Activated CD8-positive, alpha-beta memory T cell treated with anti-CD3 and anti-CD28 coated beads, Interleukin-2, amount 50 U/mL, for 24 hours (primary cell): ENCODE measurements at regions not wholly inside any gene's neighbourhood (a gene's known extent, or its start where the extent isn't known, plus 50 kb on each side); places are given as distances from the start of the nearest gene placed in this dataset.

Source experiments
- DNase-seq: peaks from one replicate; pipeline ENCODE4 v3.0.0-alpha.2; 2020; ENCODE audit errors: extremely low read depth

DNA sequence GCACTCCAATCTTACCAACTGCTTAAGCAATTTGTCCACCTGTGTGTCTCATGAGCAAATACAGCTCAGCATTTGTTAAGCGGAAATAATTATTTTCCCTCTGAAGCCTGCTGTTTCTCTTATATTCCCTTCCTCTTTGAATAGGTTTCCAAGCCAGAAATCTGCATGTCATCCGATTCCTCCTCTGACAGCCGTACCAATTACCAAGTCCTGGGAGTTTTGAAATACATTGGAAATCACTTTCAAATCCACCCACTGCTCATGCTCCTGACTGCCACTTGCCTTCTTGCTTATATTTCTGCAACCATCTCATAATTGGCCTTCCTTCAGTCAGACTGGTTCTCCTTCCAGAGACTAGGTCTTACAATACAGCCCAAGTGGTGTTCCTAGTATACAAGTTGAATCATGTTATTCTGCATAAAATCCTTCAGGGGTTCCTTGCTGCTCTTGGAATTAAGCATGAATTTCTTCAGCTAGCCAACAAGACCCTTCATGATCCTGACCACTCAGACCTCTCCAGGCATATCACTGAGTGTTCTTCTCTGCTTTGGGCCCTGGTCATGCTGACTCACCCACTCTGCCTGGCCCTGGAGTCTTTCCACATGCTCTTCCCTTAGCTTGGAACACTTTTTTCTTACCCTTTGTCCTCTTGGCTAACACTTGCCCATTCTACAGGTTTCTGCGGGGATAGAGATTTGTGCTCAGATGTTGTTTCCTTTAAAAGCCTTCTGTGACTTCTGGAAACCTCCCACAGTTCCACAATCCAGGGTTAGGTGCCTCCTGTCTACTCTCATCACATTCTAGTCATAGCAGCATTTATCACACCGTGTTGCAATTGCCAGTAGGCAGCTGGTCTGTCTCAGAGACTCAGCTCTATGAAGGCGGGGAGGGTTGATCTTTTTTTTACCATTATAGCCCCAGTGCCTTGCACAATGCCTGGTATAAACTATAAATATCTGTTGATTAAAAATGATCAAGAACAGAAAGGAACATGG, 157.6 kb downstream of the ARL6IP6 start:
- no peak for DNase-seq

- no peak for DNase-seq
Observed at GRCh38 chr2:152874955-152875354, 156.5 kb downstream of the ARL6IP6 start.

GRCh38 chr2:152870239-152870638, 151.8 kb downstream of the ARL6IP6 start:
- no peak for DNase-seq

DNA sequence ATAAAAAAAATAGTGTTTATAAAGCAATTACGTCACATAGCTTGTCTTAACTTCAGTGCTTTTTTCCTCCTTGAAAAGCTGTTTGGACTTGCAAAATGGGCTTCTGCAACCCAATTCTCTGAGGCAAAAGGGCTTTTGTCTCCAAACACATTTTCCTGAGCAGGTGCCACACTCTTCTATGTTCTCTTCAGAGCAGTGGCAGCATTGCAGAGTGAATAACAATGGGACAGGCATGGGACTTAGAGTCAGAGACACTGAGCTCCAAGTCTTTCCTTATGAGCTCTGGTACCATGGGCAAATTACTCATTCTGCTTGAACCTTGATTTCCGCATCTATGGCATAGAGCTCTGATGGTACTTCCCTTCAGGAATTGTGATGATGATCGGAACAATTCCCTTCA, 149.0 kb downstream of the ARL6IP6 start:
- DNase-seq = no peak

DNA sequence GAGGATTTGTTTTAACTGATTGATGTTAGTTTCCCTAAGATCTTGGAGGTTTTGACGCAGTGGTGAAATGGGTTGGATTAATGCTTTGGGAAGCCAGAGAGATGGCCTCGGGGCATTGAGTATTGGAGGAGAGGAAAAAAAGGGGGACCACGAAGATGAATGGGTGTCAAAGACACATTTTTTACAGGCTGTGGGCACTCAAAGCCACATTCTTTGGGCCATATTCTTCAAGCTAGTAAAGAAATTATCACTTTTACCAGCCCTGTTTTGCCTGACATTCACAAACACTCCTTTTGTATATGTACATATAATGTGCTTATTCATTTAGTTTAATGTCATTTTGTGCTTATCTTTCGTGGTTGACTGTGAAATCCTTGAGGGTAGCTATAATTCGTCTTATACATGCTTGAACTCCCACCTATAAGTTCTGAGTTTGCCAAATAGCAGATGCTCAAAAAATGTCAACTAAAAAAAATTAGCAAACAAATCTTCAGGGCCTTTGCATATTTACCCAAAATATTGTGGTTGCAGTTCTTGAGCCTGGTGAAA, 146.3 kb downstream of the ARL6IP6 start:
- DNase-seq = no peak

DNA sequence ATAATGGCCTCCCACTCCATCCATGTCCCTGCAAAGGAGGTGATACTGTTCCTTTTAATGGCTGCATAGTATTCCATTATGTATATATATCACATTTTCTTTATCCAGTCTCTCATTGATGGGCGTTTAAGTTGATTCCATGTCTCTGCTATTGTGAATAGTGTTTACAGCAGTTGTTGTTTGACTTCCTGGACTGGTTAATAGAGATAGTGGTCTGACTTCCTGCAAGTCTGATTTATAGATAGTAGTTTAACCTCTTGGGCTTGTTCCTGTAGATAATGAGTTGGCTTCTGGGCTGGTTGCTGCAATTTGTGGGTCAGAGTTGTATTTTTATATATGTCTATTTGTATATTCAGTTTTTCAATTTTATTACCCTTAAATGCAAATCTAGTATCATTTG, 145.4 kb downstream of the ARL6IP6 start:
- no peak for DNase-seq

- DNase-seq = no peak
Observed at GRCh38 chr2:152861349-152861942, 143.0 kb downstream of the ARL6IP6 start.

- no peak for DNase-seq
Observed at GRCh38 chr2:152858594-152859265, 140.3 kb downstream of the ARL6IP6 start.

GRCh38 chr2:152846697-152847470, 128.5 kb downstream of the ARL6IP6 start:
- DNase-seq = no peak

GRCh38 chr2:152835674-152836073, 117.3 kb downstream of the ARL6IP6 start:
- DNase-seq = no peak

- no peak for DNase-seq
Observed at GRCh38 chr2:152827944-152828343, 109.5 kb downstream of the ARL6IP6 start.

GRCh38 chr2:152826581-152827279, 108.3 kb downstream of the ARL6IP6 start:
- no peak for DNase-seq

DNA sequence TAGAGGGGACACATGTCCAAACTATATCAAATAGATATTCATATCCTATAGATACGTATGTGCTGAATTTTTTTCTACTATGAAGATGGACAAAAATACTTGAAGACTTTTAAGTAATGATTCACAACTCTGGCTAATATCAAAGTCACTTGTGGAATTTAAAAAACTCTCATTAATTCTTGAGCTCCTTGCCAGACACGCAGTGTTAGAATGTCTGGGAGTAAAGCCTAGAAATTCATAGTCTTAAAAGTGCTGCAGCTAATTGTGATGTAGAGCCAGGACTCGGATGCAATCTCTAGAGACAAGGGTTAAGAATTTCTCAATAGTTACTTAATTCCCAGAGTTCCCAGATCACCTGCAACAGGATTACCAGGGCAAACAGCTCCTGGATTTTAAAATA, 107.4 kb downstream of the ARL6IP6 start:
- no peak for DNase-seq

- DNase-seq = no peak
Observed at GRCh38 chr2:152823905-152824304, 105.5 kb downstream of the ARL6IP6 start.

DNA sequence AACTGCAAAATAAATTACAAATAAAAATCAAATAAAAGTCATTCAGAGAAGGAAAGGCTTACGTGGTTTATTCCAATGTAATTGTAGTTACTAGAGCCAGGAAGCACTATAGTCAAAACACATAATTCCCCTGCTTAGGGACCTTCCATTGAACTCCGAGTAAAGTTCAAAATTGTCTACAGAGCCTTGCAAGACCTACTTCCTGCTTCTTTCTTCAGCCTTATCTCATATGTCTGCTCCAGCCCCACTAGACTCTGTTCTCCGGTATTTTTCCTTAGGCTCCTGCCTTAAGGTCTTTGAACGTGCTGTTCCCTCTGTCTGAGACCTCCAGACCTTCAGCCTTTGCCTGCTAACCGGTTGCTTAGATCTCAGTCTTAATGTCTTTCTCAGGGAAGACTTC, 104.3 kb downstream of the ARL6IP6 start:
- no peak for DNase-seq

- no peak for DNase-seq
Observed at GRCh38 chr2:152820048-152820447, 101.6 kb downstream of the ARL6IP6 start.

DNA sequence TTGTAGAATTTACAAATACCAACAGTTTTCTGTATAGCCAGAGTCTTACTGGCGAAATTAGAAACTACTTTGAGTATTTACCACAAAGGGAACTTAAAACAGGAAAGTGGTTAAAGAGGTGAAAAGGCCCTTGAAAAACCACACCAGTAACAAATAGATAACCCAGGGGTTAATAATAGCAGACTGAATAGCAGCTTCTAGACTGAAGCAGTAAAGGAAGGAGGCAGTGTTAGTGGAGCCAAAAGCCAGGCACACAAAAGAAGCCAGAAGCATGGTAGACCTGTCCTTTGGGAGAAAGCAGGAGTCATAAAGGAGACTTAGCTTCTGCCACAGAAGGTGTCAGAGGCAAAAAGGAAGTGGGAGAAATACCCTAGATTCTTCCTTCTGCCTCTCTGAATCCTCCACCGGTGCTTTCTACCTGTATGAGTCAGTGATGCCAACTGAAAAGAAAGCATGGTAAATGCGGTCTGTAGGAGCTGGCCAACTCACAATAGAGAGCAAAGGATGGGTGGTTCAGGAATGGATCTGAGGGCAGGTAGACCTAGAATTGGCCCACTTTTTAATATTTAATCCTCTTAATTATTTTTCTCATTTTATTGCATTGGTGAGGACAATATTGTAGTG, 97.3 kb downstream of the ARL6IP6 start:
- DNase-seq = no peak

GRCh38 chr2:152814475-152815030, 96.1 kb downstream of the ARL6IP6 start:
- no peak for DNase-seq

DNA sequence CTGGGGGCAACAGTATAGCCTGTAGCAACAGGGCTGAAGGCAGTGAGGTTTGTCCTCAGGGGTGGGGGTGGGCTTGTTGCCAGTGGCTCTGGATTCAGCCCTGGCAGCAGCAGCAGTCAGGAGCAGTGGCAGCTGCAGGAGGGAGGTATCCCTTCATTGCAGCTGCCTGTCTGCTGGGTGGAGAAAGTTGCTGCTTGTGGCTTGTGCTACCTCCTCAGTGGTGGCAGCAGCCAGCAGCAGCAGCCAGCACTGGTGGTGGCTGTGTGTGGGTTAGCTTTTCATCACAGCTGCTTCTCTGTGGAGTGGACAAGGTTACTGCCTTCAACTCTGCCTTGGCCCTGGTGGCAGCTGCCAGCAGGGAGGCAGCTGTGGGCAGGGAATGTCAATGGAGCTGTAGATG, 94.9 kb downstream of the ARL6IP6 start:
- no peak for DNase-seq
